IPS-20b (cell line): ENCODE measurements at regions not wholly inside any gene's neighbourhood (a gene's known extent, or its start where the extent isn't known, plus 50 kb on each side); places are given as distances from the start of the nearest gene placed in this dataset.
A peak's percentile ranks its signal among the peaks of the same experiment; 100 is the strongest.

Experiments used
- H3K27ac ChIP-seq: one replicate; pipeline ENCODE4 v1.5.1; 2013; ENCODE audit warnings: low read length
- H3K27me3 ChIP-seq: 2 replicates; pipeline ENCODE4 v1.6.1; 2013; ENCODE audit warnings: mild to moderate bottlenecking, low read length, inconsistent platforms; ENCODE audit not compliant: insufficient read depth
- H3K36me3 ChIP-seq: 2 replicates; pipeline ENCODE4 v1.6.1; 2013; ENCODE audit warnings: low read depth, mild to moderate bottlenecking, inconsistent platforms, low read length, moderate library complexity; ENCODE audit not compliant: insufficient read depth
- H3K4me1 ChIP-seq: 2 replicates; pipeline ENCODE4 v1.6.1; 2013; ENCODE audit warnings: mild to moderate bottlenecking, control low read depth, inconsistent platforms, low read length, moderate library complexity; ENCODE audit not compliant: insufficient read depth
- H3K4me3 ChIP-seq: 2 replicates; pipeline ENCODE4 v1.5.1; 2013; ENCODE audit warnings: mild to moderate bottlenecking, low read length, inconsistent platforms
- H3K9ac ChIP-seq: 2 replicates; pipeline ENCODE4 v1.6.1; 2013; ENCODE audit warnings: low read depth, mild to moderate bottlenecking, inconsistent platforms, low read length, moderate library complexity
- H3K9me3 ChIP-seq: 2 replicates; pipeline ENCODE4 v1.6.1; 2013; ENCODE audit warnings: mild to moderate bottlenecking, low read depth, low read length, inconsistent platforms; ENCODE audit not compliant: insufficient read depth

- no peak overlapping the region for H3K27ac ChIP-seq
- no peaks in the 10 kb centered on the region for H3K36me3 ChIP-seq
- H3K4me3 ChIP-seq = no peak overlapping the region
- no peaks in the 10 kb centered on the region for H3K4me1 ChIP-seq
- no peak overlapping the region for H3K9ac ChIP-seq
- H3K9me3 ChIP-seq = no peaks in the 10 kb centered on the region
- no peaks in the 10 kb centered on the region for H3K27me3 ChIP-seq
Measured at GRCh38 chr4:65834707-65835106, 164.4 kb upstream of the EPHA5 start.

- H3K27me3 ChIP-seq = no peaks in the 10 kb centered on the region
- H3K9ac ChIP-seq = no peak overlapping the region
- no peaks in the 10 kb centered on the region for H3K36me3 ChIP-seq
- no peak overlapping the region for H3K27ac ChIP-seq
- H3K4me3 ChIP-seq = no peak overlapping the region
- no peaks in the 10 kb centered on the region for H3K4me1 ChIP-seq
- H3K9me3 ChIP-seq = no peaks in the 10 kb centered on the region
Measured at GRCh38 chr4:65831828-65832227, 161.5 kb upstream of the EPHA5 start.

- Histone ChIP-seq H3K36me3 (no peaks in the 10 kb centered on the region), H3K9me3 (peaks cover 3% of the 10 kb centered on the region; the same call in 1 of the 2 replicates), H3K27me3 (no peaks in the 10 kb centered on the region), H3K9ac (no peak overlapping the region), H3K4me1 (no peaks in the 10 kb centered on the region; the same call in 1 of the 2 replicates), H3K4me3 (no peak overlapping the region), H3K27ac (no peak overlapping the region)
Measured at GRCh38 chr4:65825116-65825753, 154.9 kb upstream of the EPHA5 start.

GRCh38 chr4:65819192-65819591, 148.9 kb upstream of the EPHA5 start:
- Histone ChIP-seq H3K9ac (no peak overlapping the region), H3K9me3 (peaks cover 24% of the 10 kb centered on the region; the same call in 1 of the 2 replicates), H3K27ac (no peak overlapping the region), H3K36me3 (no peaks in the 10 kb centered on the region), H3K4me1 (no peaks in the 10 kb centered on the region; the same call in 1 of the 2 replicates), H3K4me3 (no peak overlapping the region), H3K27me3 (no peaks in the 10 kb centered on the region)

- Histone ChIP-seq H3K27me3 (no peaks in the 10 kb centered on the region), H3K4me3 (no peak overlapping the region), H3K4me1 (peaks cover 11% of the 10 kb centered on the region; the same call in 1 of the 2 replicates), H3K9me3 (peaks cover 8% of the 10 kb centered on the region; the same call in 1 of the 2 replicates), H3K27ac (no peak overlapping the region), H3K36me3 (no peaks in the 10 kb centered on the region), H3K9ac (no peak overlapping the region)
Measured at GRCh38 chr4:65805936-65806335, 135.6 kb upstream of the EPHA5 start.

- H3K9me3 ChIP-seq = no peaks in the 10 kb centered on the region
- H3K4me1 ChIP-seq = no peaks in the 10 kb centered on the region
- H3K27me3 ChIP-seq = no peaks in the 10 kb centered on the region
- no peaks in the 10 kb centered on the region for H3K36me3 ChIP-seq
- no peak overlapping the region for H3K9ac ChIP-seq
- H3K4me3 ChIP-seq = no peak overlapping the region
- H3K27ac ChIP-seq = no peak overlapping the region
Measured at GRCh38 chr4:65799513-65799912, 129.2 kb upstream of the EPHA5 start.

GRCh38 chr4:65798498-65799127, 128.3 kb upstream of the EPHA5 start:
- no peaks in the 10 kb centered on the region for H3K4me1 ChIP-seq
- H3K36me3 ChIP-seq = no peaks in the 10 kb centered on the region
- no peak overlapping the region for H3K4me3 ChIP-seq
- H3K9me3 ChIP-seq = no peaks in the 10 kb centered on the region
- H3K27ac ChIP-seq = no peak overlapping the region
- no peak overlapping the region for H3K9ac ChIP-seq
- no peaks in the 10 kb centered on the region for H3K27me3 ChIP-seq

GRCh38 chr4:65791812-65792308, 121.6 kb upstream of the EPHA5 start:
- Histone ChIP-seq H3K27me3 (no peaks in the 10 kb centered on the region), H3K4me3 (no peak overlapping the region), H3K27ac (no peak overlapping the region), H3K36me3 (no peaks in the 10 kb centered on the region), H3K9me3 (no peaks in the 10 kb centered on the region), H3K4me1 (no peaks in the 10 kb centered on the region; the same call in 1 of the 2 replicates), H3K9ac (peak overlapping the region; percentile 8; the same call in 1 of the 2 replicates)

GRCh38 chr4:65791111-65791811, 121.0 kb upstream of the EPHA5 start:
- H3K27me3 ChIP-seq = no peaks in the 10 kb centered on the region
- peak overlapping the region; percentile 8; the same call in 1 of the 2 replicates for H3K9ac ChIP-seq
- no peak overlapping the region for H3K27ac ChIP-seq
- H3K9me3 ChIP-seq = no peaks in the 10 kb centered on the region
- no peak overlapping the region for H3K4me3 ChIP-seq
- H3K4me1 ChIP-seq = no peaks in the 10 kb centered on the region; the same call in 1 of the 2 replicates
- H3K36me3 ChIP-seq = no peaks in the 10 kb centered on the region

GRCh38 chr4:65789805-65790204, 119.5 kb upstream of the EPHA5 start:
- Histone ChIP-seq H3K4me1 (no peaks in the 10 kb centered on the region; the same call in 1 of the 2 replicates), H3K9ac (no peak overlapping the region), H3K27ac (no peak overlapping the region), H3K9me3 (no peaks in the 10 kb centered on the region), H3K27me3 (no peaks in the 10 kb centered on the region), H3K36me3 (no peaks in the 10 kb centered on the region), H3K4me3 (no peak overlapping the region)

GRCh38 chr4:65789341-65789740, 119.1 kb upstream of the EPHA5 start:
- no peak overlapping the region for H3K9ac ChIP-seq

More at GRCh38 chr4:65789341-65789740, 119.1 kb upstream of the EPHA5 start:
- Histone ChIP-seq H3K4me1 (no peaks in the 10 kb centered on the region; the same call in 1 of the 2 replicates), H3K27me3 (no peaks in the 10 kb centered on the region), H3K4me3 (no peak overlapping the region), H3K27ac (no peak overlapping the region), H3K9me3 (no peaks in the 10 kb centered on the region), H3K36me3 (no peaks in the 10 kb centered on the region)
